HEK293 (cell line): ENCODE measurements at regions not wholly inside any gene's neighbourhood (a gene's known extent, or its start where the extent isn't known, plus 50 kb on each side); places are given as distances from the start of the nearest gene placed in this dataset.

Source experiments
- CTCF ChIA-PET: fragments of 350-600 bp; formaldehyde crosslinking; extraction: SDS; loops from one replicate; lab custom pipeline; 2021; ENCODE audit warnings: antibody characterized with exemption; lab: Yijun Ruan, JAX
- POLR2A ChIA-PET: fragments of 300-600 bp; formaldehyde crosslinking; extraction: SDS; loops from one replicate; lab custom pipeline; 2020; ENCODE audit warnings: antibody characterized with exemption, inconsistent platforms; lab: Yijun Ruan, JAX
- H3K27ac ChIP-seq: fragments of 200-500 bp; sonication (Bioruptor generic); 2 replicates; pipeline ENCODE4 v1.5.1; 2014; ENCODE audit warnings: low read depth, low read length, control low read depth, inconsistent platforms; ENCODE audit errors: extremely low read depth
- H3K36me3 ChIP-seq, 2 experiments: fragments of 200-500 bp in 1 of 2; sonication (Bioruptor generic) in 1 of 2; 1 replicate in 1 of 2; 2 replicates in 1 of 2; pipeline ENCODE4 v1.5.1; 2014 to 2017; ENCODE audit warnings: inconsistent platforms in 2 of 2, low read length in 2 of 2; ENCODE audit not compliant: control insufficient read depth in 2 of 2, insufficient read depth in 1 of 2
- H3K4me1 ChIP-seq: fragments of 200-500 bp; sonication (Bioruptor generic); 2 replicates; pipeline ENCODE4 v1.5.1; 2014; ENCODE audit warnings: mild to moderate bottlenecking, low read length, inconsistent platforms; ENCODE audit not compliant: control insufficient read depth, insufficient read depth
- H3K4me3 ChIP-seq: 2 replicates; pipeline ENCODE4 v1.5.1; 2011; ENCODE audit warnings: low read depth, mild to moderate bottlenecking, control low read depth, low read length, moderate library complexity
- H3K9me3 ChIP-seq: fragments of 200-500 bp; sonication (Bioruptor generic); 2 replicates; pipeline ENCODE4 v1.5.1; 2014; ENCODE audit warnings: low read depth, low read length, inconsistent platforms; ENCODE audit not compliant: control insufficient read depth, insufficient read depth
- SALL2 ChIP-seq: fragments of 450-650 bp; formaldehyde crosslinking; IDR thresholded peaks from 2 replicates; pipeline ENCODE4 v1.5.0; 2017; ENCODE audit warnings: missing biosample characterization, mild to moderate bottlenecking, missing genetic modification characterization, borderline replicate concordance
- ZBTB20 ChIP-seq: fragments of 450-650 bp; formaldehyde crosslinking; IDR thresholded peaks from 2 replicates; pipeline ENCODE4 v1.5.1; 2016; ENCODE audit warnings: missing biosample characterization, missing genetic modification characterization
- ZBTB6 ChIP-seq: fragments of 450-650 bp; formaldehyde crosslinking; IDR thresholded peaks from 2 replicates; pipeline ENCODE4 v1.5.1; 2017; ENCODE audit warnings: missing biosample characterization, missing genetic modification characterization
- ZNF112 ChIP-seq: fragments of 450-650 bp; formaldehyde crosslinking; IDR thresholded peaks from 2 replicates; pipeline ENCODE4 v1.5.0; 2017; ENCODE audit warnings: missing biosample characterization, missing genetic modification characterization
- ZNF133 ChIP-seq: fragments of 450-650 bp; formaldehyde crosslinking; IDR thresholded peaks from 2 replicates; pipeline ENCODE4 v1.5.1; 2016; ENCODE audit warnings: missing biosample characterization, missing genetic modification characterization
- ZNF138 ChIP-seq: fragments of 450-650 bp; formaldehyde crosslinking; IDR thresholded peaks from 2 replicates; pipeline ENCODE4 v1.5.1; 2016; ENCODE audit warnings: missing biosample characterization, missing genetic modification characterization, borderline replicate concordance
- ZNF148 ChIP-seq: fragments of 450-650 bp; formaldehyde crosslinking; IDR thresholded peaks from 2 replicates; pipeline ENCODE4 v1.5.0; 2017; ENCODE audit warnings: missing biosample characterization, missing genetic modification characterization, borderline replicate concordance
- ZNF19 ChIP-seq: fragments of 450-650 bp; formaldehyde crosslinking; IDR thresholded peaks from 2 replicates; pipeline ENCODE4; 2016; ENCODE audit warnings: missing biosample characterization, missing genetic modification characterization, low read depth
- ZNF26 ChIP-seq: fragments of 450-650 bp; formaldehyde crosslinking; IDR thresholded peaks from 2 replicates; pipeline ENCODE4 v1.5.1; 2016; ENCODE audit warnings: missing biosample characterization, missing genetic modification characterization
- ZNF280D ChIP-seq: fragments of 450-650 bp; formaldehyde crosslinking; IDR thresholded peaks from 2 replicates; pipeline ENCODE4 v1.5.1; 2016; ENCODE audit warnings: missing biosample characterization, missing genetic modification characterization
- ZNF366 ChIP-seq: fragments of 450-650 bp; formaldehyde crosslinking; conservative IDR thresholded peaks from 2 replicates; pipeline ENCODE4 v1.5.1; 2016; ENCODE audit warnings: missing biosample characterization, missing genetic modification characterization
- ZNF548 ChIP-seq: fragments of 450-650 bp; formaldehyde crosslinking; IDR thresholded peaks from 2 replicates; pipeline ENCODE4 v1.5.1; 2016; ENCODE audit warnings: missing biosample characterization, missing genetic modification characterization
- ZNF624 ChIP-seq: fragments of 450-650 bp; formaldehyde crosslinking; IDR thresholded peaks from 2 replicates; pipeline ENCODE4 v1.5.1; 2017; ENCODE audit warnings: missing biosample characterization, missing genetic modification characterization
- ZNF677 ChIP-seq: fragments of 450-650 bp; IDR thresholded peaks from 2 replicates; pipeline ENCODE4 v1.5.0; 2018; ENCODE audit warnings: missing biosample characterization, mild to moderate bottlenecking, missing genetic modification characterization, moderate library complexity
- TF ChIP-seq, protein P1 (sequence below): fragments of 450-650 bp; formaldehyde crosslinking; conservative IDR thresholded peaks from 2 replicates; pipeline ENCODE4 v1.5.1; 2016; ENCODE audit warnings: low read depth, missing biosample characterization, missing genetic modification characterization
- TF ChIP-seq, protein P2 (sequence below): fragments of 450-650 bp; formaldehyde crosslinking; IDR thresholded peaks from 2 replicates; pipeline ENCODE4 v1.5.1; 2016; ENCODE audit warnings: missing biosample characterization, missing genetic modification characterization
- TF ChIP-seq, protein P3 (sequence below): fragments of 450-650 bp; formaldehyde crosslinking; IDR thresholded peaks from 2 replicates; pipeline ENCODE4 v1.5.1; 2016; ENCODE audit warnings: missing biosample characterization, missing genetic modification characterization

- POLR2A ChIA-PET: no interaction called here
- Histone ChIP-seq H3K4me1 (no peaks in the 10 kb centered on the region), H3K27ac (no peak overlapping the region), H3K36me3 (no peaks in the 10 kb centered on the region), H3K9me3 (no peaks in the 10 kb centered on the region), H3K4me3 (no peak overlapping the region)
- TF ChIP-seq ZBTB6 (tag by site-specific recombination) (no peak), ZNF624 (tag by site-specific recombination) (no peak), ZNF148 (no peak), ZNF112 (tag by site-specific recombination) (no peak), ZNF19 (tag by site-specific recombination) (no peak), SALL2 (tag by site-specific recombination) (no peak), ZNF280D (tag by site-specific recombination) (no peak), ZNF366 (tag by site-specific recombination) (no peak), ZBTB20 (tag by site-specific recombination) (no peak), ZNF138 (no peak), ZNF26 (no peak), ZNF133 (tag by site-specific recombination) (no peak), ZNF548 (tag by site-specific recombination) (no peak), ZNF677 (tag by site-specific recombination) (no peak)
- TF ChIP-seq, protein P1, sequence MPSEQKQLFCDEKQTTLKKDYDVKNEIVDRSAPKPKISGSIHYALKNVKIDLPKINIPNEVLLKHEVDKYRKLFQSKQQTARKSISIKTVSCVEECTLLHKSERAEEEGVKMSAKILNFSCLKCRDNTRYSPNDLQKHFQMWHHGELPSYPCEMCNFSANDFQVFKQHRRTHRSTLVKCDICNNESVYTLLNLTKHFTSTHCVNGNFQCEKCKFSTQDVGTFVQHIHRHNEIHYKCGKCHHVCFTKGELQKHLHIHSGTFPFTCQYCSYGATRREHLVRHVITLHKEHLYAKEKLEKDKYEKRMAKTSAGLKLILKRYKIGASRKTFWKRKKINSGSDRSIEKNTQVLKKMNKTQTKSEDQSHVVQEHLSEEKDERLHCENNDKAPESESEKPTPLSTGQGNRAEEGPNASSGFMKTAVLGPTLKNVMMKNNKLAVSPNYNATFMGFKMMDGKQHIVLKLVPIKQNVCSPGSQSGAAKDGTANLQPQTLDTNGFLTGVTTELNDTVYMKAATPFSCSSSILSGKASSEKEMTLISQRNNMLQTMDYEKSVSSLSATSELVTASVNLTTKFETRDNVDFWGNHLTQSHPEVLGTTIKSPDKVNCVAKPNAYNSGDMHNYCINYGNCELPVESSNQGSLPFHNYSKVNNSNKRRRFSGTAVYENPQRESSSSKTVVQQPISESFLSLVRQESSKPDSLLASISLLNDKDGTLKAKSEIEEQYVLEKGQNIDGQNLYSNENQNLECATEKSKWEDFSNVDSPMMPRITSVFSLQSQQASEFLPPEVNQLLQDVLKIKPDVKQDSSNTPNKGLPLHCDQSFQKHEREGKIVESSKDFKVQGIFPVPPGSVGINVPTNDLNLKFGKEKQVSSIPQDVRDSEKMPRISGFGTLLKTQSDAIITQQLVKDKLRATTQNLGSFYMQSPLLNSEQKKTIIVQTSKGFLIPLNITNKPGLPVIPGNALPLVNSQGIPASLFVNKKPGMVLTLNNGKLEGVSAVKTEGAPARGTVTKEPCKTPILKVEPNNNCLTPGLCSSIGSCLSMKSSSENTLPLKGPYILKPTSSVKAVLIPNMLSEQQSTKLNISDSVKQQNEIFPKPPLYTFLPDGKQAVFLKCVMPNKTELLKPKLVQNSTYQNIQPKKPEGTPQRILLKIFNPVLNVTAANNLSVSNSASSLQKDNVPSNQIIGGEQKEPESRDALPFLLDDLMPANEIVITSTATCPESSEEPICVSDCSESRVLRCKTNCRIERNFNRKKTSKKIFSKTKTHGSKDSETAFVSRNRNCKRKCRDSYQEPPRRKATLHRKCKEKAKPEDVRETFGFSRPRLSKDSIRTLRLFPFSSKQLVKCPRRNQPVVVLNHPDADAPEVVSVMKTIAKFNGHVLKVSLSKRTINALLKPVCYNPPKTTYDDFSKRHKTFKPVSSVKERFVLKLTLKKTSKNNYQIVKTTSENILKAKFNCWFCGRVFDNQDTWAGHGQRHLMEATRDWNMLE (tag by site-specific recombination): no peak
- TF ChIP-seq, protein P2, sequence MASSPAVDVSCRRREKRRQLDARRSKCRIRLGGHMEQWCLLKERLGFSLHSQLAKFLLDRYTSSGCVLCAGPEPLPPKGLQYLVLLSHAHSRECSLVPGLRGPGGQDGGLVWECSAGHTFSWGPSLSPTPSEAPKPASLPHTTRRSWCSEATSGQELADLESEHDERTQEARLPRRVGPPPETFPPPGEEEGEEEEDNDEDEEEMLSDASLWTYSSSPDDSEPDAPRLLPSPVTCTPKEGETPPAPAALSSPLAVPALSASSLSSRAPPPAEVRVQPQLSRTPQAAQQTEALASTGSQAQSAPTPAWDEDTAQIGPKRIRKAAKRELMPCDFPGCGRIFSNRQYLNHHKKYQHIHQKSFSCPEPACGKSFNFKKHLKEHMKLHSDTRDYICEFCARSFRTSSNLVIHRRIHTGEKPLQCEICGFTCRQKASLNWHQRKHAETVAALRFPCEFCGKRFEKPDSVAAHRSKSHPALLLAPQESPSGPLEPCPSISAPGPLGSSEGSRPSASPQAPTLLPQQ: no peak
- TF ChIP-seq, protein P3, sequence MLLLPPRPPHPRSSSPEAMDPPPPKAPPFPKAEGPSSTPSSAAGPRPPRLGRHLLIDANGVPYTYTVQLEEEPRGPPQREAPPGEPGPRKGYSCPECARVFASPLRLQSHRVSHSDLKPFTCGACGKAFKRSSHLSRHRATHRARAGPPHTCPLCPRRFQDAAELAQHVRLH (tag by site-specific recombination): no peak
- CTCF ChIA-PET: interaction anchor here (0.5 kb wide), 1 partner anchor 166 kb away, joined by 3 read pairs; no protein-coding TSS in a partner anchor
Measured at GRCh38 chr9:17967731-17968130, 388.9 kb downstream of the SH3GL2 start.
